ENCODE measurements at regions not wholly inside any gene's neighbourhood (a gene's known extent, or its start where the extent isn't known, plus 50 kb on each side); places are given as distances from the start of the nearest gene placed in this dataset.
A peak's percentile ranks its signal among the peaks of the same experiment; 100 is the strongest.
"Not testable (repeated sequence)": the region's sequence is repeated elsewhere in the genome, so short reads cannot be mapped to it uniquely, and the experiment has no call there.

- no peak for DNase-seq
Observed at GRCh38 chr6:145096846-145097245, 638.5 kb downstream of the EPM2A start.

- DNase-seq: not testable (repeated sequence)
Observed at GRCh38 chr6:145098127-145098526, 637.2 kb downstream of the EPM2A start.

- no peak for DNase-seq
Observed at GRCh38 chr6:145099713-145100112, 635.6 kb downstream of the EPM2A start.

- no peak for DNase-seq
Observed at GRCh38 chr6:145110109-145110508, 625.2 kb downstream of the EPM2A start.

- not testable (repeated sequence) for DNase-seq
Observed at GRCh38 chr6:145111407-145111806, 623.9 kb downstream of the EPM2A start.

DNA sequence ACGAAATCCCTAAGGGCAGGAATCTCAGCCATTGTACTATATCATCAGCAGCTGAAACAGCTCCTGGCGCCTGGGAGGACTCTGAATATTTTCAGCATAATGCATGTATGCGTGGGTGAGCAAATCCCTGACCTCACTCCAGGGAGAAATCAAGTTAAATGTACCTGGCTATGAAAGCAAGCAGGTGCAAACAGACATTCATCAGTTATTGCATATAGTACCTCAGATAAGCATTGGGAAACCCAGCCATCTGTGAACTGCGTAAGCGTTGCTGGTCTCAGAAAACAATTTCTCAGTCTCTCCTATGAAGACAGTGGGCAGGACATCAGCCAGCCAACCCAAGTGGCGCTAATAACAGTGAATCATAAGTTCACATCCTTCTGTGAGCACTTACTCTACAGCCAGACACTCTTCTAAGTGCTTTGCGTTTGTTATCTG is 622.6 kb downstream of the EPM2A start:
- no peak for DNase-seq

GRCh38 chr6:145115638-145116037 is 619.7 kb downstream of the EPM2A start:
- no peak for DNase-seq

- DNase-seq: no peak
Observed at GRCh38 chr6:145116591-145117178, 618.6 kb downstream of the EPM2A start.

DNA sequence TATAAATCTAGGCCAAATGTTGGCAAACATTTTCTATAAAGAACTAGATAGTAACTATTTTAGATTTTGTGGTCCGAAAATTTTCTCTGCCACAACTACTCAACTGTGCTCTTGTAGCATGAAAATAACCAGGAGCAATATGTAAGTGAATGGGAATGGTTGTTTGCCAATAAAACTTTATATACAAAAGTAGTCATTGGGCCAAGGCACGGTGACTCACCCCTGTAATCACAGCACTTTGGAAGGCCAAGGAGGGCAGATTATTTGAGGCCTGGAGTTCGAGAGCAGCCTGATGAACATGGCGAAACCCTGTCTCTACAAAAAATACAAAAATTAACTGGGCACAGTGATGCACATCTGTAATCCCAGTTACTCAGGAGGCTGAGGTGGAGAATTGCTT is 617.1 kb downstream of the EPM2A start:
- DNase-seq: no peak

DNA sequence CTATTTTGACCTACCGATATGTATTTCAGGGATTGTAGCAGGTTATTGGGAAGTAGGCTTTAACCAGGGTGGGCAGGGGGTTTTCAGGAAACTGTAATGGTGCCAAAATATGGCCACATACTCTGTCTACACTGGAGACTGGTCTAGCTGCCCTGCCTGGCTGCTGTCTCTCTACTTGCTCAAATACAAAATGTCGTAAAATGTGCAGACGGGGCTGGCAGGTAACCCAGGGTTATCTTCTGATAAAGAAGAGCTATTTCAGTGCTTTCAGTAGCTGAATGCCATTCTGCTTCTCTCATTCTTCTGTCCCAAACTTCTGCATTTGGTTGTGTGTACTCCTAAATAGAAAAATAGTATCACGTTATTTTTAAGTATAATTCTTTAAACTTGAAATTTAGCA is 616.2 kb downstream of the EPM2A start:
- no peak for DNase-seq

DNA sequence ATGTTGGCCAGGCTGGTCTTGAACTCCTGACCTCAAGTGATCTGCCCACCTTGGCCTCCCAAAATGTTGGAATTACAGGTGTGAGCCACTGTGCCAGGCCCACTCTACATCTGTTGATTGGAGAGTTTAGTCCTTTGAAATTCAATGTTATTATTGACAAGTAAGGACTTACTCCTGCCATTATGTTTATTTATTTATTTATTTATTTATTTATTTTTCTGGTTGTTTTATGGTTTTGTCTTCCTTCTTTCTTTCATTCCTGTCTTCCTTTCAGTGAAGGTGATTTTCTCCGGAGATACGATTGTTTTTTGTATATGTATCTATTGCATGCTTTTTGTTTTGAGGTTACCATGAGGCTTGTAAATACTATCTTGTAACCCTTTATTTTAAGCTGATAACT is 602.6 kb downstream of the EPM2A start:
- DNase-seq: no peak

DNA sequence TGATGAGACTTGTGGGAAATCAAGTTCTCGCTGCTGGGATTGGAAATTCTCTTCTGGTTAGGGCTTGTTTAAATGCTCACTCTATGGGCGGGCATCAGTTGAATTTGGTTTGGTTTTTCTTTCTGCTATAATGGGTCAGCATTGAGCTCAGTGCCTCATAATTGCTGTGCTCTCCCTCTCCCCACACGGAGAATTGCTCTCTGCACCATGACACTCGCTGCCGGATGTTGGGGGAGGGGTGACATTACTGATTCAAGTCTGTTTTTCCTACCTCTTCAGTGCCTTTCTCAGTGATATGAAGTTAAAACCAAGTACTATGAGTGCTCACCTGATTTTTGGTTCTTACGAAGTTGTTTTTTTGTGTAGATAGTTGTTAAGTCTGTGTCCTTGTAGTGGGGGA is 599.6 kb downstream of the EPM2A start:
- DNase-seq: no peak

DNA sequence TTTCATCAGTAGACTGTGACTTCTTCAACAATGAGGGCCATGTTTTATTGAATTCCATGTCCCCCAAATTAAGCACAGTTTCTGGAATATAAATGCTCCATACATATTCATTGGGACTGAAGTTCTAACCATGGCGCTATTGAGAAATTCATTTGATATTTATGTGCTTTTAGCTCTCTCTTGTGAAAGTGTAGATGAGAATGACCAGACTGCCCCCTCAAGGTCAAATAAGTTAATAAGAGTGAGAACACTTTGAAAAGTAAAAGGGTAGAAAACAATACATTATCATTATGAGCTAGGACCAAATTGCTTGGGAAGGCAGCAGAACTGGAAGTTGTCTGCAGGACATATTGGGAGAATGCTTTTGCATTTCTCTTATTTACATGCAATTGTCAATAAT is 597.9 kb downstream of the EPM2A start:
- no peak for DNase-seq

DNA sequence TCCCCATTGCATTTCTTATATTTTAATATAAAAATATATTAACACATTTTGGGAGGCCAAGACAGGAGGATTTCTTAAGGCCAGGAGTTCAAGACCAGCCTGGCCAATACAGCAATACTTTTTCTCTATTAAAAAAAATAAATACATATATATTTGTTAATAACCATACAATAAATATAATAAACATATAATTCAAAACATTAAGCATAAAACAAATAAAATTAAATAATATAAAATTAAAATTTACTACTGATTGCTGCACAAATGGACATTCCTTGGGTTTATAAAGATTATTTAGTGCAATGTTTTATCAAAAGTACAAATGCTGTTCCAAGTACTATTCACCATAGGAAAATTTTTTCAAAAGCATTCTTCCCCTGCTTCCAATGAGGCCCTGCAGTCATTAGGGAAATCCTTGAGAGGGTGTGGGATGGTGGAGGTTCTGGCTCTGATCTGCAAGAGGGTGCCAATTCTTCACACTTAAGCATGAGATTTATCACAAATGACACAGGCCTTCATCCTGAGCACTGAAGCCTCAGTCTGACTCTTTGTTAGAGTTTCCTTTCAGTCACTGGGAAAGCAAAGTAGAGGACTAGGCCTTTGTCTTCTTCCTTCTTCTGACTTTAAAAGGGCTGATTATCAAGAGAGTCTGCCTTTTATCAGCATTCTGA is 596.7 kb downstream of the EPM2A start:
- no peak for DNase-seq

GRCh38 chr6:145139140-145139850 is 596.0 kb downstream of the EPM2A start:
- DNase-seq: no peak

GRCh38 chr6:145139895-145140294 is 595.4 kb downstream of the EPM2A start:
- no peak for DNase-seq

DNA sequence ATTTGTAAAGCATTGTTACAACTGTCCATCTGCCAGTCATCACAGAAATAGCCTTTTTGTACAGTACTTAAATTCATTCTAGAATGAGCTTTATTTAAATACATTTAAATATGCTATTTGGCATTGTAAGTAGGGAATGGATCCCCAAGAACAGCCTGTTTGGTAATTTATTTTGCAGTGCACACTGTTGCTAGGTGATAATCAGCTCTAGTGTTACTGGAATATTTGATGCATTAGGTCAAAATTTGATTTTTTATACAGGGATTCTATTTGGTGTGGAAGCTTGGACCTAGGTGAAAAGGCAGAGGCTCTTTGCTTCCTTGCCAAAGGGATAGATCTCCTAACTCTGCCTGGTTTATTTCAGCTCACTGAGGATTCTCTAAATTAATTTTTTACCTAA is 593.7 kb downstream of the EPM2A start:
- DNase-seq: no peak

- DNase-seq: no peak
Observed at GRCh38 chr6:145142958-145143357, 592.4 kb downstream of the EPM2A start.

DNA sequence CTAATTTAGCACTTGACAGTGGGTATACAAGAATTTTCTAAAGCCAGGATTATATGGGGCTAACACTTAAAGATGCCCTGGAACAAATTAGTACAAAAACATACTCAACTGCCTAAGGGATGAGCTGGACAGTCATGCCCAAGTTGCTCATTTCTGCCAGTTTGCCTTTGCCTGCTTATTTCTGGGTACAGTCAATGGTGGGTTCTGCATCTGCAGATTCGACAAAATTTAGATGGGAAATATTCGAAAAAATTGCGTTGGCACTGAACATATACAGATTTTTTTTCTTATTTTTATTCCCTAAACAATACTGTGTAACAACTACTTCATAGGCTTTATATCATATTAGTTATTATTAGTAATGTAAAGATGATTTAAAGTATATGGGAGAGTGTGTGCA is 591.9 kb downstream of the EPM2A start:
- DNase-seq: no peak

GRCh38 chr6:145147559-145147958 is 587.8 kb downstream of the EPM2A start:
- DNase-seq: no peak

DNA sequence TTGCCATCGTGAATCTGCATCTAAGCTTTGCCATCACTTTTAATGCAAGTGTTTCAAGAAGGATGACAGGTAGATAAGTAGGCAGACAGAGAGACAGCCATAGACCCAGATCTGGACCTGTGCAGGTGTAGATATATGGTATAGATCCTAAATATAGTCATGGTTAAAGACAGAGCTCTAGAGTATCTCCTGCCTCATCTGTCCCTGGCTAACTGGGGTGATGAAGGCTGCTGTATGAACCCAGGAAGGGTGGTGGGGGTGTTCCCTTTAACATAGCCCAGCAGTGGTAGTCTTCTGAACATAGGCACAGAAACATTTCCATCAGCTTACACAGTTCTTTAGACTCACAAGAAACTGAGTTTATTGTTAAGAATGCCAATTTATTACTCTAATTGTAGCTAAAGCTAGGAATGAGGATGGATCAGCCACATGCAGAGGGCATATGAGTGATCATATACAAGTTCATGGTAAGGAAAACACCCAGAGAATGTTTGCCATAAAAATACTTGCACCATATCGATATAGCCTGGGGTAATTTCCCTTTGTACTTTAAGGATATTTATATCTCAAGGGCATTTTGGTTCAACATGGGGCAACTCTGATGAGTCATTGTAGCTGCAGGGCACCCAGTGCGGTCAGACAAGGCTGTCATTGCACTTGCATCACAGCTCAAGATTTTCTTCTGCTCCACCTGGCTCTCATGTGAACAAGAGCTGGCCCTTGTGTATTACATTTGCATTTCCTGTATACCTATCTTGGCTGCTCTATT is 587.2 kb downstream of the EPM2A start:
- peak; percentile 75 for DNase-seq

GRCh38 chr6:145148776-145149175 is 586.5 kb downstream of the EPM2A start:
- DNase-seq: no peak

- no peak for DNase-seq
Observed at GRCh38 chr6:145151624-145152023, 583.7 kb downstream of the EPM2A start.

GRCh38 chr6:145153495-145153894 is 581.8 kb downstream of the EPM2A start:
- no peak for DNase-seq
